ENCODE measurements at regions not wholly inside any gene's neighbourhood (a gene's known extent, or its start where the extent isn't known, plus 50 kb on each side); places are given as distances from the start of the nearest gene placed in this dataset.

DNA sequence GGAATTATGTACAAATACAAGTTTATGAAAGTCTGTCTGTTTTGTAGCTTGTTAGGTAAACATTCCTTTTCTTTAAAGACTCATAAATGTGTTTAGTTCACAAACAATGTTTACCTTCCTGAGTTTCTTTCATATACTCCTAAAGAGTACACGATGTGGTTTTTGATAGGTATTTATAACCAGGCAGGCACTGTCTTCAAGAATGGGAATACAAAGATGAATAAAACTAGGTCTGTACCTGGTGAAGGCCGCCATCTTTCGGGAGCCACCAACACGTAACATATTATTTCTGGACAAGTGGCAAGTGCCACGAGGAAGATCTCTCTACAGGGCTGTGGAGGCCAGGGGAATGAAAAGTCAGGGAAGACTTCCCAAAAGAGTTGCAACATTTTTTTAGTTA, 144.6 kb upstream of the RASSF8 start:
- DNase-seq: no peak
- TF ChIP-seq POLR2A (IDR thresholded peaks at IDR 0.05; ENCODE audit: low read length): no peak
- TF ChIP-seq GATA1 (IDR thresholded peaks at IDR 0.05; ENCODE audit: low read depth, low read length): no peak

DNA sequence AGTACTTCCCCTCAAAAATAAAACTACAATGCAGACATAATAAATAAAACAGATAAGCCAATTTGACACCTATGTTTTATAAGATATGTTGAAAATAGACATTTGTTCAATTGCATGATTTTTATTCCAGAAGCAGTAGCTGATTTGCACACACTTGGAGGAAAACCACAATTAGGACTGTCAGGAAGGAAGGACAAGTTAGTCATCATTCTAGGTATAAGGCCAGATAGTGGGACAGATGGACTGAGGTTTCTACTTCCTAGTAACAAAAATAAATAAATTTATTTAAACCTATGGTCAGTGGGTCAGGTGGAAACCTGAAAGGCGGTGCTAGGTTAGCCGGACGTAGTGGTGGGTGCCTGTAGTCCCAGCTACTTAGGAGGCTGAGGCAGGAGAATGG, 141.8 kb upstream of the RASSF8 start:
- no peak for DNase-seq
- TF ChIP-seq GATA1 (IDR thresholded peaks at IDR 0.05; ENCODE audit: low read depth, low read length): no peak
- no peak for TF ChIP-seq POLR2A (IDR thresholded peaks at IDR 0.05; ENCODE audit: low read length)

DNA sequence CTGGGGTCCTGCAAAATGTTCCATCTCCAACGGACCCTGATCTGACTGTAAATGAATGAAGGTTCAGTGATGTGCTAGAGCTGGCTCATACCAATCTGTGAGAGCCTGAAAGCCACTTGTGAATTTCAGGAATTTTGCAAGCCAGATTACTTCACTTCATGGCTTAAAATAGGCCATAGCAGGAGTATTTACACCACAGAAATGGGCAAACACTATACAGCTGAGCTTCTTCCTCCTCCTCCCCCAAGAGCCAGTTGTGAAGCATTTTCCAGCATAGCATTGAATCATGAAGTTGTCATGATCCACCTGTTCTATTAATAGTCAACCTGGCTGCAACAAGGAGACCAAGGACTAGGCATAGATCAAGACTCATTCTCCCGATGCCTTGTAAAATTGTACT, 141.3 kb upstream of the RASSF8 start:
- TF ChIP-seq GATA1 (IDR thresholded peaks at IDR 0.05; ENCODE audit: low read depth, low read length) (no peak), POLR2A (IDR thresholded peaks at IDR 0.05; ENCODE audit: low read length) (no peak)
- no peak for DNase-seq

DNA sequence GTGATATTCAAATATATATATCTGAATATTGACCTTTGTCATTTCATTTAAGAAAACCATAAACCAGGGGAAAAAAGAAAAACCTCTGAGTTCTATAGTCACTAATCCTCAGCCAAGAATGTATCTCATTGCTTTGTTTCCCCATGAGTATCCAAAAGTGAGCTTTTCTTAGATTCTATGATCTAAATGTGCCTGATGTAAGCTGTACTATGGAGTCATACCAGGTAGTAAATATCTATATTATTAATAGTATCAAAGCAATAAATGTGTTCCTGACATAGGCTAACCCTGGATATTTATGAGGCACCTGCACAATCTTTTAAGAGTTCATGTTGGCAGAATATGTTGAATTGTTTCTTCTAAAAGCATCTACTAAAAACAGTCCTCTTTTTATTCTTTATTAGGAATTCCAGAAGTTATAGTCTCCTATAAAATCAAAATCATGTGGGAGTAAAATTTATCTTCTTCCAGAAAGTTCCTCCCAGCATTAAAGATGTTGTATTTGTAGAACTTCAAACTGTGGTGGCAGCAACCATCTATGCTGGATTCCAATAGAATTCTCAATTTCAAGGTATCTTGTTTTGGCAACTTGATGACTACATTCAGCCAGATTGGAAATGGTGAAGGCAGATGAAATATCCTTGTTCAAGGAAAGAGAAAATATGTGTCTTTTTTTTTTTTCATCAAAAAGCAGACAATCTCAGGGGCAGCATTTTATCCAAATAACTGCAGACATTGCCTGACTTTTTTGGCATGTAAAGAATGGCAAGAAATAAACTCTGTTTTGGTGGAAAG, 139.7 kb upstream of the RASSF8 start:
- TF ChIP-seq GATA1 (IDR thresholded peaks at IDR 0.05; ENCODE audit: low read depth, low read length) (no peak), POLR2A (IDR thresholded peaks at IDR 0.05; ENCODE audit: low read length) (no peak)

DNA sequence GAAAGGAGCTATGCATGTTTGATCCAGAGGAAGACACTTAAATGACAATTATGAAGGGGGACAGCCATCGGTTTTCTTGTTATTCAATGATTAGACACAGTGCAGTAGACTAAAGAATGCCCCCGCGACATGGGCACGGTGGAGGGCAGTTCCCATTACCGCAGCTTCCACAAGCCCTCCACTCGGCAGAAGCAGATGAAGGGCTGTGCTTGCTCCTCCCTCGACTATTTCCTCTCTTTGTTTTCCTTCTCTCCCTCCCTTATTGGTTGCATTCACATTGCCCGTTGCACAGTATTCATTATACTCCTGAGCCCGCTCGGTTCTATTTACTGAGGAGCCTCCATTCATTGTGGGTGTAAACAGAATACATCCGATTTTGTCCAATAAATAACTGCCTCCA, 138.8 kb upstream of the RASSF8 start:
- TF ChIP-seq POLR2A (IDR thresholded peaks at IDR 0.05; ENCODE audit: low read length) (no peak), GATA1 (IDR thresholded peaks at IDR 0.05; ENCODE audit: low read depth, low read length) (no peak)
- no peak for DNase-seq

More for the DNA sequence above, 139.7 kb upstream of the RASSF8 start:
- DNase-seq: no peak

DNA sequence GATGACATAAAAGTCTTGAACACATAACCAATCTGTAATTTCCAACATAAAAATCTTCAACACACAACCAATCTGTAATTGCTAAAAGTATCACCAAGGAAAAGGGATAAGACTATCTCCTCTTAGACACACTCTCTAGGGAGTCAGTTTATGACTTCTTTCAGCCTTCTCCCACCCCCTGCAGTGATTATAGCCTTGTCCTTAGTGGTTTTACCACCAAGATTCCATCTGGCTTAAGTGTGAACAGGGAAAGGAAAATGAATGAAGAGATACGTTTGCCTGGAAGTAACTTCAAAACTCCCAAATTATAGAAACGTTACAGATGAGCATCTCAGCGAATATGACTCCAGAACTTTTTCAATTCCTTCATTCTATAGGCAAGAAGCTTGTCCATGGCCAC, 136.2 kb upstream of the RASSF8 start:
- no peak for DNase-seq
- TF ChIP-seq GATA1 (IDR thresholded peaks at IDR 0.05; ENCODE audit: low read depth, low read length): no peak
- no peak for TF ChIP-seq POLR2A (IDR thresholded peaks at IDR 0.05; ENCODE audit: low read length)

DNA sequence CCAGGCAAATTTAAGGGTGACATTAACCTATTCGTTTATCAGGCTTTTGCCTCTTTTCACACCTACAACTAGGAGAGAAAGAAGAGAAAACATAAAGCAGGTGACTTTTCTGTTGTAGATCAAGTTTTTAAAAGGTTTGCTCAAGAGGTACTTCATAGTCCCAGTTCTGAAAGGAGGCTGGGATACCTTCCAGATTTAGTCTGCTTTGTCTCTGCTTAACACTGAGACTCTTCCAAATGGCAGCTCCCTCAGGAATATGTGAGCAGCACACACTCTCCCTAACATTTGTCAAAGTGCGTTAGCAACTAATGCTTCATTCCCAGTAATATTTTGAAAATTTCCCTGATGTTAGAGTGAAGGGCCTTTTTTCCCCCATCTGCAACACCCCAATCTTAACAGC, 133.7 kb upstream of the RASSF8 start:
- DNase-seq: no peak
- TF ChIP-seq GATA1 (IDR thresholded peaks at IDR 0.05; ENCODE audit: low read depth, low read length): no peak
- TF ChIP-seq POLR2A (IDR thresholded peaks at IDR 0.05; ENCODE audit: low read length): no peak

DNA sequence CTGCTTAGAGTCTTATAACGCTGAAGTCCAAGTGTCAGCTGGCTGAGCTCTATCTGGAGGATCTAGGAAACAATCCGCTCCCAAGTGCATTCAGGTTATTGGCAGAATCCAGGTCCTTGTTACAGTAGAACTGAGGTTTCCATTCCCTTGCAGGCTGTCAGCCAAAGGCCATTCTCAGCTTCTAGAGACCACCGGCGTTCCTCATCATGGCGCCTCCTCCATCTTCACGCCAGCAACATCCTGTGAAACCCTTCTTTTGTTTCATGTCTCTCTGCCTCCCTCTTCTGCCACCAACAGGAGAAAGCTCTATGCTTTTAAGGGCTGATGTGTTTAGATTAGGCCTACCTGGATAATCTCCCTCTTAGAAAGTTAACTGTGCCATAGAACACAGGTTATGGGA, 133.0 kb upstream of the RASSF8 start:
- no peak for DNase-seq
- TF ChIP-seq POLR2A (IDR thresholded peaks at IDR 0.05; ENCODE audit: low read length) (no peak), GATA1 (IDR thresholded peaks at IDR 0.05; ENCODE audit: low read depth, low read length) (no peak)

DNA sequence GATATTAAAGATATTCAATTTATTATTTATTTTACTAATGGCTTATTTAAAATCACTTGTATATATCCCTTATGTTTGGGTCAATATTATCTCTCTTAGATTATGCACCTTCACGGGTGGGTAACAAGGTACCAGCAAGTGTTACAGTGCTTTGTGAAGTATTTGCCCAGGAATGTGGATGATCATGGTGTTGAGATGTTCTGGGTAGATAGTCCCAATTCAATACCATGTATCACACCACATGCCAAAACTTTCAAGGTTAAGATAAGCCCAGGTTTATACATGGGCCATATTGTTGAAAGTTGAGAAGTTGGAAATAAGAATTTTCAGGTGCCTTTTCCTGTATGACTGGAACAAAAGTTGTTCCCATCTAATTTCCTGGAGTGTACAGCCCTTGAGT, 131.3 kb upstream of the RASSF8 start:
- no peak for TF ChIP-seq GATA1 (IDR thresholded peaks at IDR 0.05; ENCODE audit: low read depth, low read length)
- TF ChIP-seq POLR2A (IDR thresholded peaks at IDR 0.05; ENCODE audit: low read length): no peak
- no peak for DNase-seq

DNA sequence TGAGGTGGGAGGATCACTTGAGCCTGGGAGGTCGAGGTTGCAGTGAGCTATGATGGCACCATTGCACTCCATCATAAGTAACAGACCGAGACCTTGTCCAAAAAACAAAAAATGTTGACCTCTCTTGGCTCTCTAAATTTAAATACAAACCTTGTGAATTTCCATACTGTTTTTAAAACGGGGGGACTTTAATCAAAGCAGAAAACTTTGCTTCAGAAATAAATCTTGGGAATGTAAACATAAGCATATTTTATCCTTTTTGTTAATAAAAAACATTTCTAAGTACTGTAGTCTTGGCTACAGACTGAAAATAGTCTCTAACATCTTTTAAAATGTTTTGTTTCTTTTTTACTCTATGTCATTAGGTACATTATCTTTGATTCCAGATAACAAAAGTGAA, 130.7 kb upstream of the RASSF8 start:
- DNase-seq: no peak
- TF ChIP-seq GATA1 (IDR thresholded peaks at IDR 0.05; ENCODE audit: low read depth, low read length) (no peak), POLR2A (IDR thresholded peaks at IDR 0.05; ENCODE audit: low read length) (no peak)

DNA sequence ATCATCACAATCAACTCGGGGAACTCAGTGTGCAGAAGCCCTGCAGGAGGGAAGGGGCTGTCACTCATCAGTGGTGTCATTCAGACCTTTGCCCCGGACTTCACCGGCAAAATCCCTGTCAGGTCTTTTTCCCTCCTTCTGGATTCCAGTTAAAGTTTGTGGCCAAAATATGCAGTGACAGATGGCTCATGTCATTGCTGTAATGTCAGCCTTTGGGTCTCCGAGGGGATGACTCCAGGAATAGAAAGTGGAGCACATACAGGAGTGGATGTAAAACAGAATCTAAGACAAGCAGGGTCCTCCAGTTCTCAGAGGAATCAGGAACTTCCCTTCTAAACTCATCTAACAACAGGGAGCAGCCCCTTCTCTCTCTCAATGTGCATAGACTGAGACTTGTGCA, 130.3 kb upstream of the RASSF8 start:
- TF ChIP-seq GATA1 (IDR thresholded peaks at IDR 0.05; ENCODE audit: low read depth, low read length): no peak
- no peak for TF ChIP-seq POLR2A (IDR thresholded peaks at IDR 0.05; ENCODE audit: low read length)
- DNase-seq: no peak

DNA sequence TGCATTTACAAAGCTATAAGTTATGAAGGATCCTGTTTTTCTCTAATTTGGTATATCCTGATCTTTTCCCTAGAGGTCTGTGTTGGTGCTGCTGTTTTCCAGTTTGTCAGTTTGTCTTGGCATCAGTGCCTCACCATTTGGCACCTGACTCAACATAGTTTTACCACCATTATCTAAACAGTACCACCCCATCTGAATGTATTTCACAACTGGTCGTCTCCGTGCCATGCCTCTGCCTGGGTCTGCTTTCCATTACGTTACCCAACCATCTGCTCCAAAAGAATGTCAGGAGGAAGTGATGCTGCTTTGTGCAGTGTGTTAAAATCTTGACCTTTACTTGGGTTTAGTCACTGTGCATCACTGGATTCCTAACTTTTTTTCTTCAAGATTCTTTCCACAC, 129.3 kb upstream of the RASSF8 start:
- no peak for DNase-seq

DNA sequence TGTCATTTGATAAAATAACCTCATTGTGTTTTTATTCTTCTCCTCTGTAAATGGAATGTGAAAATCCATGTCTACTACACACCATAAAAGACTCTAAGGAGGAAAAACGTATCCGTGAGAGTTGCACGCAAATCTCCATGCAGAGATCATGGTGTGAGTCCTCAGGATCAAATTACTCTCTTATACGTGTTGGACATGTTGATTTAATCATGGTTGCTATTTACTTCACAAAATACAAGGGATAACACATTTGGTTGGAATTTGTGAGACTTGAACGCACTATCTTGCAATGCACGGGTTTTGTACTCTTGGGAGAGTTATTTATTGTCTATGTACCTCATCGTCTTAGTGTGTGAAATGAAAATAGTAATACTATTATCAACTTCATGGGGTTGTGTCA, 128.0 kb upstream of the RASSF8 start:
- no peak for TF ChIP-seq GATA1 (IDR thresholded peaks at IDR 0.05; ENCODE audit: low read depth, low read length)
- no peak for TF ChIP-seq POLR2A (IDR thresholded peaks at IDR 0.05; ENCODE audit: low read length)
- DNase-seq: no peak

More for the DNA sequence above, 129.3 kb upstream of the RASSF8 start:
- TF ChIP-seq POLR2A (IDR thresholded peaks at IDR 0.05; ENCODE audit: low read length) (no peak), GATA1 (IDR thresholded peaks at IDR 0.05; ENCODE audit: low read depth, low read length) (no peak)

DNA sequence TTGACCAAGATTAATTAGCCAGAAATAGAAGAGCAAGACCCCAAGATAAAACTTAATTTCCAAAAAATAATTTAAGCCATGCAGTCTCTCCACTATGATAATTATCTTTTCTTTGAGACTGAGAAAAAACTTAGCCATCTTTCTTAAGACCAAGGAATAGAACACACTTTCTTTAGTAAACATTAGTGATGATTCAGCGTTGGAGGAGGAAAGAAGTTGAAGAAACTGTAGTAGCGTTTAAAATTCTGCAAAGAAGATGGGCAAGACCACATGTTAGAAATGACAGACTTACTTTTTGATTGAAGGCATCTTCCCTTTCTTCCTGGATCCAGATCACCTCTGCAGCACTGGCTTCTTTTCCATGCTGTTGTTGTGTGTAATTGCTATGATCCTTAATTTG, 124.8 kb upstream of the RASSF8 start:
- DNase-seq: no peak
- TF ChIP-seq POLR2A (IDR thresholded peaks at IDR 0.05; ENCODE audit: low read length) (no peak), GATA1 (IDR thresholded peaks at IDR 0.05; ENCODE audit: low read depth, low read length) (no peak)

DNA sequence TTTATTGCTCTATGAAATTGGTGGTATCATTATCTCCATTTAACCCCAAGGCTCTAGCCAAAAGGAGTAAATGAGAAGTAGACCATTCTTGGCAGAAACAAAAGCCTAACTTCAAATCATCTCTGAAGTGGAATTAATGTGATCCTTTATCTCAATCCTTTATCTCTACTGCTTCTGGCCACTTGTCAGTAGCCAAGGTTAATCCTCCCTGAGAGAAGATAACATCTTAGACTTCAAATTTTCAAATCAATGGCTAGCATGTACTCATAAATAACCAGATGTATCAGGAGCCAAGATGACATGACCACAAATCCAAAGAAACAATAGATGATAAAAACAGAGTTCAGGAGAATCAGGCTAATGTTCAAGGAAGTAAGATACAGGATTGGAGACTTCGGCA, 123.1 kb upstream of the RASSF8 start:
- TF ChIP-seq GATA1 (IDR thresholded peaks at IDR 0.05; ENCODE audit: low read depth, low read length): no peak
- no peak for TF ChIP-seq POLR2A (IDR thresholded peaks at IDR 0.05; ENCODE audit: low read length)
- DNase-seq: no peak

Data from erythroblast (primary cell).